ENCODE measurements at regions not wholly inside any gene's neighbourhood (a gene's known extent, or its start where the extent isn't known, plus 50 kb on each side); places are given as distances from the start of the nearest gene placed in this dataset.

- H3K36me3 Mint-ChIP-seq (ENCODE audit: low read depth): no peaks in the 10 kb centered on the region
- DNase-seq (no peak), ATAC-seq (no peak)
- intact Hi-C loops (cut with micrococcal nuclease): no loop called here
- H3K27ac Mint-ChIP-seq: no peak overlapping the region
- peaks cover 14% of the 10 kb centered on the region for H3K9me3 Mint-ChIP-seq
- H3K27me3 Mint-ChIP-seq: no peaks in the 10 kb centered on the region
- TF ChIP-seq CTCF (IDR thresholded peaks at IDR 0.05): no peak
- POLR2A ChIA-PET: no interaction called here
- H3K4me3 Mint-ChIP-seq: no peak overlapping the region
- H3K4me1 Mint-ChIP-seq (ENCODE audit: low read depth): no peaks in the 10 kb centered on the region
- CTCF ChIA-PET: interaction anchor here (0.7 kb wide), 1 partner anchor 178 kb away, joined by 3 read pairs; no protein-coding TSS in a partner anchor
Measured at GRCh38 chr11:37942081-37942480, 1344.0 kb upstream of the RAG2 start.

- ChIA-PET CTCF (no interaction called here), POLR2A (no interaction called here)
- H3K9me3 Mint-ChIP-seq: peaks cover 1% of the 10 kb centered on the region
- intact Hi-C loops (cut with micrococcal nuclease): no loop called here
- H3K4me1 Mint-ChIP-seq (ENCODE audit: low read depth): no peaks in the 10 kb centered on the region
- H3K4me3 Mint-ChIP-seq: no peak overlapping the region
- no peak overlapping the region for H3K27ac Mint-ChIP-seq
- DNase-seq (no peak), ATAC-seq (no peak)
- TF ChIP-seq CTCF (IDR thresholded peaks at IDR 0.05): no peak
- H3K36me3 Mint-ChIP-seq (ENCODE audit: low read depth): no peaks in the 10 kb centered on the region
- no peaks in the 10 kb centered on the region for H3K27me3 Mint-ChIP-seq
Measured at GRCh38 chr11:37929100-37929653, 1331.1 kb upstream of the RAG2 start.

- TF ChIP-seq CTCF (IDR thresholded peaks at IDR 0.05): no peak
- no peaks in the 10 kb centered on the region for H3K27me3 Mint-ChIP-seq
- H3K27ac Mint-ChIP-seq: no peak overlapping the region
- intact Hi-C loops (cut with micrococcal nuclease): no loop called here
- ATAC-seq (no peak), DNase-seq (no peak)
- no peak overlapping the region for H3K4me3 Mint-ChIP-seq
- ChIA-PET POLR2A (no interaction called here), CTCF (no interaction called here)
- H3K4me1 Mint-ChIP-seq (ENCODE audit: low read depth): no peaks in the 10 kb centered on the region
- peaks cover 6% of the 10 kb centered on the region for H3K9me3 Mint-ChIP-seq
- H3K36me3 Mint-ChIP-seq (ENCODE audit: low read depth): no peaks in the 10 kb centered on the region
Measured at GRCh38 chr11:37926772-37927171, 1328.7 kb upstream of the RAG2 start.

- CTCF ChIA-PET: no interaction called here
- no peak overlapping the region for H3K4me3 Mint-ChIP-seq
- TF ChIP-seq CTCF (IDR thresholded peaks at IDR 0.05): no peak
- DNase-seq: no peak
- H3K36me3 Mint-ChIP-seq (ENCODE audit: low read depth): no peaks in the 10 kb centered on the region
- H3K9me3 Mint-ChIP-seq: peaks cover 10% of the 10 kb centered on the region
- no peak for ATAC-seq
- no peaks in the 10 kb centered on the region for H3K4me1 Mint-ChIP-seq (ENCODE audit: low read depth)
- POLR2A ChIA-PET: no interaction called here
- intact Hi-C loops (cut with micrococcal nuclease): no loop called here
- H3K27me3 Mint-ChIP-seq: no peaks in the 10 kb centered on the region
- no peak overlapping the region for H3K27ac Mint-ChIP-seq
Measured at GRCh38 chr11:37916331-37916730, 1318.3 kb upstream of the RAG2 start.

- H3K9me3 Mint-ChIP-seq: peaks cover 11% of the 10 kb centered on the region
- no peak for TF ChIP-seq CTCF (IDR thresholded peaks at IDR 0.05)
- H3K4me3 Mint-ChIP-seq: no peak overlapping the region
- H3K27ac Mint-ChIP-seq: no peak overlapping the region
- ATAC-seq: no peak
- ChIA-PET CTCF (no interaction called here), POLR2A (no interaction called here)
- no peaks in the 10 kb centered on the region for H3K27me3 Mint-ChIP-seq
- no peak for DNase-seq
- H3K4me1 Mint-ChIP-seq (ENCODE audit: low read depth): no peaks in the 10 kb centered on the region
- H3K36me3 Mint-ChIP-seq (ENCODE audit: low read depth): no peaks in the 10 kb centered on the region
- intact Hi-C loops (cut with micrococcal nuclease): no loop called here
Measured at GRCh38 chr11:37914859-37915258, 1316.8 kb upstream of the RAG2 start.

All from activated CD8-positive, alpha-beta T cell treated with anti-CD3 and anti-CD28 coated beads for 36 hours (primary cell).